ENCODE measurements at regions not wholly inside any gene's neighbourhood (a gene's known extent, or its start where the extent isn't known, plus 50 kb on each side); places are given as distances from the start of the nearest gene placed in this dataset.

GRCh38 chr2:43038034-43038695, 188.2 kb downstream of the ZFP36L2 start:
- intact Hi-C loops (cut with DNase I; ENCODE audit: low total_unique reads), result no loop called here
- WGBS, 2 donors (ENCODE audit: low coverage in 1 of 2), result 38 to 63% methylated on average over 2 to 9 of the region's 9 CpGs
- peaks cover 0 to 19% (median 10%) of the 10 kb centered on the region in 4 donors for H3K4me1 ChIP-seq

GRCh38 chr2:43035922-43036321, 190.5 kb downstream of the ZFP36L2 start:
- peak in 2 of 5 experiments; percentile 8 to 11 for TF ChIP-seq CTCF (IDR thresholded peaks at IDR 0.05)
- TF ChIP-seq POLR2AphosphoS5 (IDR thresholded peaks at IDR 0.05), result no peak
- no peak for TF ChIP-seq POLR2A (IDR thresholded peaks at IDR 0.05)
- no peak for TF ChIP-seq EP300 (IDR thresholded peaks at IDR 0.05; ENCODE audit: low read depth)
- Histone ChIP-seq H3K4me1 (peaks cover 7 to 26% (median 22%) of the 10 kb centered on the region in 4 donors), H3K27me3 (no peaks in the 10 kb centered on the region), H3K27ac (no peak overlapping the region), H3K4me3 (no peak overlapping the region), H3K36me3 (no peaks in the 10 kb centered on the region), H3K9me3 (no peaks in the 10 kb centered on the region)
- 86 to 92% methylated on average over 4 of the region's 4 CpGs for WGBS, 2 donors (ENCODE audit: low coverage in 1 of 2)
- intact Hi-C loops (cut with DNase I; ENCODE audit: low total_unique reads), result no loop called here
- in situ Hi-C loops (cut with MboI; ENCODE audit: low pct_ligation_motif_present in 1 of 4, low pct_unique_long_range_greater_than_20kb in 1 of 4, low sequenced_read_pairs in 3 of 4), result no loop called here
- DNase-seq, result no peak

More at GRCh38 chr2:43038034-43038695, 188.2 kb downstream of the ZFP36L2 start:
- Histone ChIP-seq H3K9me3 (no peaks in the 10 kb centered on the region), H3K27ac (no peak overlapping the region), H3K4me3 (no peak overlapping the region), H3K36me3 (no peaks in the 10 kb centered on the region), H3K27me3 (no peaks in the 10 kb centered on the region)
- in situ Hi-C loops (cut with MboI; ENCODE audit: low pct_ligation_motif_present in 1 of 4, low pct_unique_long_range_greater_than_20kb in 1 of 4, low sequenced_read_pairs in 3 of 4), result no loop called here
- no peak for TF ChIP-seq CTCF (IDR thresholded peaks at IDR 0.05)
- TF ChIP-seq POLR2AphosphoS5 (IDR thresholded peaks at IDR 0.05), result no peak
- TF ChIP-seq POLR2A (IDR thresholded peaks at IDR 0.05), result no peak
- TF ChIP-seq EP300 (IDR thresholded peaks at IDR 0.05; ENCODE audit: low read depth), result no peak
- no peak for DNase-seq

GRCh38 chr2:43034921-43035320, 191.5 kb downstream of the ZFP36L2 start:
- H3K36me3 ChIP-seq, result no peaks in the 10 kb centered on the region
- no peaks in the 10 kb centered on the region for H3K27me3 ChIP-seq
- in situ Hi-C loops (cut with MboI; ENCODE audit: low pct_ligation_motif_present in 1 of 4, low pct_unique_long_range_greater_than_20kb in 1 of 4, low sequenced_read_pairs in 3 of 4) (no loop called here), intact Hi-C loops (cut with DNase I; ENCODE audit: low total_unique reads) (no loop called here)
- TF ChIP-seq POLR2AphosphoS5 (IDR thresholded peaks at IDR 0.05) (no peak), POLR2A (IDR thresholded peaks at IDR 0.05) (no peak), CTCF (IDR thresholded peaks at IDR 0.05) (no peak), EP300 (IDR thresholded peaks at IDR 0.05; ENCODE audit: low read depth) (no peak)
- 87 to 96% methylated on average over 4 to 7 of the region's 7 CpGs for WGBS, 2 donors (ENCODE audit: low coverage in 1 of 2)
- H3K9me3 ChIP-seq, result no peaks in the 10 kb centered on the region
- H3K4me3 ChIP-seq, result no peak overlapping the region
- DNase-seq, result no peak
- peaks cover 7 to 26% (median 22%) of the 10 kb centered on the region in 4 donors for H3K4me1 ChIP-seq
- H3K27ac ChIP-seq, result no peak overlapping the region

GRCh38 chr2:43034242-43034619, 192.2 kb downstream of the ZFP36L2 start:
- H3K27ac ChIP-seq, result no peak overlapping the region

More at GRCh38 chr2:43034242-43034619, 192.2 kb downstream of the ZFP36L2 start:
- Histone ChIP-seq H3K9me3 (no peaks in the 10 kb centered on the region), H3K36me3 (no peaks in the 10 kb centered on the region), H3K27me3 (no peaks in the 10 kb centered on the region), H3K4me1 (peaks cover 7 to 26% (median 22%) of the 10 kb centered on the region in 4 donors), H3K4me3 (no peak overlapping the region)
- intact Hi-C loops (cut with DNase I; ENCODE audit: low total_unique reads) (no loop called here), in situ Hi-C loops (cut with MboI; ENCODE audit: low pct_ligation_motif_present in 1 of 4, low pct_unique_long_range_greater_than_20kb in 1 of 4, low sequenced_read_pairs in 3 of 4) (no loop called here)
- 66 to 100% methylated on average over 1 to 2 of the region's 2 CpGs for WGBS, 2 donors (ENCODE audit: low coverage in 1 of 2)
- DNase-seq, result no peak
- no peak for TF ChIP-seq EP300 (IDR thresholded peaks at IDR 0.05; ENCODE audit: low read depth)
- no peak for TF ChIP-seq POLR2A (IDR thresholded peaks at IDR 0.05)
- TF ChIP-seq POLR2AphosphoS5 (IDR thresholded peaks at IDR 0.05), result no peak
- TF ChIP-seq CTCF (IDR thresholded peaks at IDR 0.05), result no peak

Measured in transverse colon (tissue), 4 donors.